NCI-H345 (cell line): ENCODE measurements at regions not wholly inside any gene's neighbourhood (a gene's known extent, or its start where the extent isn't known, plus 50 kb on each side); places are given as distances from the start of the nearest gene placed in this dataset.
"Not testable (repeated sequence)": the region's sequence is repeated elsewhere in the genome, so short reads cannot be mapped to it uniquely, and the experiment has no call there.

ENCODE experiments used
- DNase-seq: peaks from one replicate; lab custom pipeline; 2025; lab: John Stamatoyannopoulos, UW

DNA sequence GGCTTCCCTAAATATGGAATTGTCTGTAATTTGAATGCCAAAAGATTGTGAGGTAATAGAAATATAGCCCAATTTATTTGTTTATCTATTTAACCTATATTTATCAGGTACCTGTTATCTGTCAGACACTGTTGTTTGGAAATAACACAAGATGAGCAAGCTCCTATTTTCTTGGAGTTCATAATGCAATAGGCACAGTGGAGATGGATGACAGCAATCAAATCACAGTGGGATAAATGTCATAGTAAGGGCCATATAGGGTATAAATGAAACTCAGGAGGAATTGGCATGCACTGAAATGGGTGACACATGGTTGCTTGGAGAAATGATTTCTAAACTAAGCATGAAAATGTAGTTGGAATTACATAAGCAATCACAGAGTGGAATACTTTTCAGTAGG is 761.8 kb upstream of the MBL2 start:
- no peak for DNase-seq

DNA sequence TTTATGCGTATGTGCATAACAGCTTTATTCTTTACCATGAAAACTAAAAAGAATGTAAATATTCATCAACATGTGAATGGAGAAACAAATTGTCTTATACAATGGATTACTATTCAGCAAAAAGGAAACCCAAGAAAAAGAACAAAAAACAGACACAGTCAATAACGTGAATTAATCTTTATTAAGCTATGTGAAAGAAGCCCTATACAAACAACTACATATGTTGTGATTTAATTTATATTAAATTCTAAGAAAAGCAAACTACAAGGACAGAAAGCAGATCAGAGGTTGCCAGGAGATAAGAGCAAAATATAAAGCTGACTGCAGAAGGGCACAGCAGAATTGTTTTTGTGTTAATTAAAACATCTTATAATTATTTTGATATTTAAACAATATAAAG is 756.4 kb upstream of the MBL2 start:
- no peak for DNase-seq

DNA sequence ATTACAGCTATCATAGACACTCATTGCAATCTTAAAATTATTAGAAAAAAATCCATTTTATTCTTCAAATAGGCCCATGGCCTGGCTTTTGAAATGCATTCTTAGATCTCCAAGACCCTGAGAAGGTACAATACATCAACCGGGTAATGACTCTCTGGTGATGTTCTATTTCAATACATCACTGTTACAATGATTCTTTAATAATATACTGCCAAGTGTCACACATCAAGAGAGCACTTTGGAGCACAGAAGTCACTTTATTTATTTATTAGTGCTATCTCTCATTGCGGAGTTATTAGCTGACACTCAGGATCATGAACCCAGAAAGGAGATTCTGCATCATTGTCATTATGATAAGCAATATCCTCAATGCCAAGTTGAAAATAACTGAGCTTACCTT is 748.5 kb upstream of the MBL2 start:
- DNase-seq, result no peak

DNA sequence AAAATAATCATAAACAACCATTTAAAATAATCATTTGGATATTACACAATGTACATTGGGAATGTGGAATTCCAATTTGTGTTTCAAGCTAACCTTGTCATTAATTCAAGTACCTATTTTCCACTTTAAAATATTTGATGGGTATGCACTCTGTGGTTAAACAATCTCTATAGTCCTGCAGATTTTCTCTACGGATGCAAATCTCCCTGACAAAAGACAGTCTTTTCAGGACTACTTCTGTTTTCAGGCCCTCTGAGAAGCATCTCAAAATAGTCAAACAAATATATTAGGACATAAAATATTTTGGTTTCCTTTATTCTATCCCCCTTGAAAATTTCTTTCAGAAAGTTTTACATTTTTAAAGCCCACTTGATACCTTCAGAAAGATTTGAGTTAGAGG is 735.6 kb upstream of the MBL2 start:
- no peak for DNase-seq

DNA sequence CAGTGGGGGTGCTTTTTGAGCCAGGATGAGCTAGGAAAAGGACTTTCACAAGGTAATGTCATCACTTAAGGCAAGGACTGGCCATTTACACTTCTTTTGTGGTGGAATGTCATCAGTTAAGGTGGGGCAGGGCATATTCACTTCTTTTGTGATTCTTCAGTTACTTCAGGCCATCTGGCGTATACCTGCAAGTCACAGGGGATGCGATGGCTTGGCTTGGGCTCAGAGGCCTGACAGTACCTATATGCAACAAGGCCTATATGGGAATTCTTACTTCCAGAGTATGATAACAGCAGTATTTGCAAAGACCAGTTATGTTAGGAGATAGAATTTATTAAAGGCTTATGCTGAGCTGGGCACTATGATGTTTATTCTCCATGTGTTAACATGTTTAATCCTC is 731.9 kb upstream of the MBL2 start:
- DNase-seq, result not testable (repeated sequence)

DNA sequence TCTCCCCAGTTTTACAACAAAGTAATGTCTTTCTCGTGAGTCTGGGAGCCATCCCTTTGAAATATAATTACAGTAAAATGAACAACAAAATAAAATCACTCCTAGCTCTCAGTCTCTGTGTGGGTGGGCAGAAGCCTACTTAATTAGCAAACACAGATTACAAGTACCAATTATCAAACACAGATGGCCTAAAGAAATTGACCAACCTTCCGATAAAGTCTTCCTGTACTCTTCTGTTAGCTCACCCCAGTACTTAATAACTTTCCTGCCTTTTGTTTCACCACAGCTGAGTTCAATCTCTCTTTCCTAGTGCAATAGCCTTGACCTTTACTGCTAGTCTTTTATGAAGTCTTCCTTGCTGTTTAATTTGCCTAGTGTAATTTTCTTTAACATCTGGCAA is 719.2 kb upstream of the MBL2 start:
- DNase-seq, result no peak

DNA sequence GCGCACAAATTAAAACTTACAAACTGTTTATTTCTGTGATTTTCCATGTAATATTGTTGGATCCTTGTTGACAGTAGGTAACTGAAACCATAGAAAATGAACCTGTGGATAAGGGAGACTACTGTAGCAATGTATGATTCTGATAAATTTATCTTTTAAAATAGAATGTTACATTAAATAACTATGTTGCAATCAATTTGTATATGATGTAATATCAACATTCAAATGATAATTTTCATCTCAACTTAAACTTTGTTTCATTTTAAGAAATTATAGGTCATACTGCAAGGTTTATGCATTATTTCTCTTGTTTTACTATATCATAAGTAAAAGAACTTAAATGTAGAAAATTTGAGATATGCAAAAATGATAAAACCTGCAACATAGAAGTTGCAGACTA is 718.0 kb upstream of the MBL2 start:
- no peak for DNase-seq

DNA sequence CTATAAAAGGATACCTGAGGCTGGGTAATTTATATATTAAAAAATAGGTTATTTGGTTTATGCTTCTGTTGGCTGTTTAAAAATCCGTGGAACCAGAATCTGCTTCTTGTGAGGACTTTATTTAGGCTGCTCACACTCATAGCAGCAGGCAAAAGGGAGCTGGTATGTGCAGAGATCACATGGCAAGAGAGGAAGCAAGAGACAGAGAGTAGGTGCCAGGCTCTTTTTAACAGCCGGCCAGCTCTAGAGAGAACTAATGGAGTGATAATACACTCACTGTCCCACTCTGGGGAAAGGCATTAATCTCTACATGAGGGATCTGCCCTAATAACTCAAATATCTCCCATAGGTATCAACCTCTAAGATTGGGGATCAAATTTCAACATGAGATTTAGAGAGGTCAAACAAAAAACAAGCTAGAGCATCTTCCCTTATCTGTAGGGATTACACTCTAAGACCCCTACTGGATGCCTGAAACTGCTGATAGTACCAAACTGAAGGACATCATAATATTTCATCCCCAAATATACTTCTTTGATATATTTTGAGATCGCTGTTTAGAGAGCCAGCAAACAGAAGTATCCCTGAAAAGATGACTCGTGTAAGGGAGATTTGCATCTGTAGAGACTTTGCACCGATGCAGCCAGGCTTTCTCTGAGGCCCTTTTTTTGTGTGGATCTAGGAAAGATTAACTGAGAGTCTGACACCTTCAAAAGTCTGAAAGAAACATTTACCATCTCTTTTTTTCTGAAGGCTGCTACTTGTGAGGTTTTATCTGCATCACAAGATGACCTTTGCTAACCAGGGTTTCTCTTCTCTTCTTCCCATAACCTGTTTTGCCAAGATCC is 717.0 kb upstream of the MBL2 start:
- no peak for DNase-seq

DNA sequence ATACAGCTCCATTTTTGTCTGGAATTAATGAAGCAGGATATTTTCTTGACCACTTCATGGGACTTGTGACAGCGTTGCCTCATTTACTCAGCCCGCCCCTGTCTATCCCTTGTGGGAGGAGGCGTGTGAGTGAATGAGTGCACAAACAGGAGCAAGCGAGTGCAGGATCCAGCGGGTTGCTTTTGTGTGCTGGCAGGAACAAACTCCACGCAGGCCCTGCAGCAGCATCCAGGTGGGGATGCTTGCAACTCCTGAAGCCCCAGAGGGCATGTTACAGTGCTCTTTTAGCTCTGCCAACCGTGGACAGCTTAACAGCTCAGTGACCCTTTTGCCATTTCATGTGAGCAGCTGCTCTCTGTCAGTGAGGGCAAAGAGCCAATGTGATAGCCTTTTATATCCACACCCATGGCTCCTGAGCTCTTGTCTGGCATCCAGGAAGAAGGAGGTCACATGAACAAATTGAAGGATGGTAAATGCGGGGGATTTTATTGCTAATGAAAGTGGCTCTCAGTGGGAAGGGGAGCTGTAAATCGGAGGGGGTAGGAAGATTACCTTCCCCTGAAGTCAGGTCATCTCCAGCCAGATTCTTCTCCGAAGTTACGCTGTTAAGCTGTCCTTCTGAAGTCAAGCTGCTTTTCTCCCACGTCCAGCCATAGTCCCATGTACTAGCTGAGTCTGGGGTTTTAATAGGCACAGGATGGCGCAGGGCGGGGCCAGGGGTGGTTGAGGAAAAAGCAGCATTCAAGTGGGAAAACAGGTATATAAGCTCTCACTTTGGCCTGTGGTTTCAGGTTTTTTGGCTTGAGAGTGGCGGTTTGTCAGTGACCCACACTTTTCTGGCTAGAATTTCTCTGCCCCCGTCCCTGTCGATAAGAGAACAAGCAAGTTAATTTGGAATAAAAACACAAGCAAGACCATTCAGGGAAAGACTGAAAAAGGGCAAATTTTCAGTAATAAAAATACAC is 714.7 kb upstream of the MBL2 start:
- no peak for DNase-seq

DNA sequence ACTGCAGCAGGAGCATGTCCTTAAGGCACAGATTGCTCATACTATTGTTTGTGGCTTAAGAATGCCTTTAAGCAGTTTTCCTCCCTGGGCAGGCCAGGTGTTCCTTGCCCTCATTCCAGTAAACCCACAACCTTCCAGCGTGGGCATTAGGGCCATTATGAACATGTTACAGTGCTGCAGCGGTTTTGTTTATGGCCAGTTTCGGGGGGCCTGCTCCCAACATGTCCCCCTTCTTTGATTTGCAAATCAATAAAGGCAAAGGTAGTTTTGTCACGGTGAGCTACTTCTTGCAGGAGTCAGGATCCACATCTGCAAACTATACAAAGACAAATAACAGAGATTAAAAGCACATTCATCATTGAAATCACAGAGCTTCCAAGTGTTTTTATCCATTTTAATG is 712.8 kb upstream of the MBL2 start:
- DNase-seq, result not testable (repeated sequence)

DNA sequence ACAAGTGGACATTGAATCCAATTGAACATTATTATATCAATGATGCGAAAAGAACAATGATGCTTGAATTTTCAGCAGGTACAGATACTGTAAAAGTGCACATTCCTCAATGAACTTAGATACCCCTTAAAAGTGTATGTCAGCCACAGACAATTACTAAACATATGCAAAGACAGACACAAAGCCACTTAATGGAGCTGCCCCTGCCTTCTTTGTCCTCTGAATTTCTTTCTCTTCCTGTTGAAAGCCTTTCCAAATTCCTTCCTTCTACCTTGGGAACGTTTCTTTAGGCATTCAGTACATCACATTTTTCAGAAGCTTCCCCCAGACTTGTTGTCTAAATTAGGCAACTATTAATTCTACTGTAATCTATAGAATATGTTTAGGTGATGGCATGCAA is 706.8 kb upstream of the MBL2 start:
- no peak for DNase-seq

DNA sequence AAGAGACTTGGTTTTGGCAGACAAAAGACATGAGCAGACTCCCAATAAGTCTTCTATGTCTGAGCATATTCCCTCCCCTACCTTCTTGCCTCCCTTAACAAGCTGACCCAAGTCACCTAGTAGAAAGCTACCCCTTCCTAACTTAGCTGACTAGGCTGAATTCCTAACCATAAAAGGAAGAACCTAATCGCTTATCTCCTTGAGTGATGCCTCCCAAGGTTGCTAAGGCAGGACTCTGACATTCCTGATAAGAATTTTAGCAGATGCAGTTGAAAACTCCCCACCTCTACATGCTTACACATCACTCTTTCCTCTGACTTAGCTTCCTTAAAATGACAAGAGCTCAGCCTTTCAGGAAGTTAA is 704.7 kb upstream of the MBL2 start:
- no peak for DNase-seq

DNA sequence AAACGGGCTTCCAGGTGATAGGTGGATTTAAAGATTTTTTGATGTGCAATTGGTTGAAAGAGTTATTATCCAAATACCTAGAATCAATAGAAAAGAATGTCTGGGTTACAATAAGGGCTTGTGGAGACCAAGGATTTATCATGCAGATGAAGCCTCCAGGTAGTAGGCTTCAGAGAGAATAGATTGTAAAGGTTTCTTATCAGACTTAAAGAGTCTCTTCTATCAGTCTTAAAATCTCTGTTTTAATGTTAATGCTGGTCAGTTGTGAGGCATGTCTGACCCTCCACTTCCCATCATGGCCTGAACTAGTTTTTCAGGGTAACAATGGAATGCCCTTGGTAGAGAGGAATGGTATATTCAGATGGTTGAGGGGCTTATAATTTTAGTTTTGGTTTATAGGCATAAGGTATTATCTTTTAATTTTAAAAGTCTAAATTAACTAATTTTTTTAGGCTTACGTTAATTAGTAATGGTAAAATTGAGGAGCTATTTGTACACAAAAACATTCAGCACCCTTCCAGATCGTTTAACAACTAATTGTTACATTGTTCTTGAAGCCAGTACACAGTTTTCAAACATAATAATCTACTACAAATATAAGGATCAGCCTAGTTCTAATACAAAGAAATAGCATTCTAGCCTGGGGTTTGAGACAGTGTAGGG is 704.2 kb upstream of the MBL2 start:
- DNase-seq, result no peak

DNA sequence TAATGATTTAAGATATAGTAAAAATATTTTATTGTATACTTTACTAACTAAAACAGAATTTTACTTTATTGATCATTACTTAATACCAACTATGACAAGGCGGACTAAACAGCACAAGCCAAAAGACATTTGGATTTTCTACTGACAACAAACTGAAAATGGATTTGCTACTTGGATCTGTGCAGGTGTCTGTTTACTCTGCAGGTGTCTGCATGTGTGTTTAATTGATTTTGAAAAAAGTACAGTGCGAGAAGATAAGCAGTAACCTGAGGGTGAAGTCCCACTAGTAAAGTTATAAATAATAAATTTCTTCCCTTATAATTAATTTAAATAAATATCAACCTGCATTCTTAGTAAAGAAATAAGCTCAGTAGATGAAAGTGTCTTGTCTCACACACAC is 696.8 kb upstream of the MBL2 start:
- peak; percentile 4 for DNase-seq

DNA sequence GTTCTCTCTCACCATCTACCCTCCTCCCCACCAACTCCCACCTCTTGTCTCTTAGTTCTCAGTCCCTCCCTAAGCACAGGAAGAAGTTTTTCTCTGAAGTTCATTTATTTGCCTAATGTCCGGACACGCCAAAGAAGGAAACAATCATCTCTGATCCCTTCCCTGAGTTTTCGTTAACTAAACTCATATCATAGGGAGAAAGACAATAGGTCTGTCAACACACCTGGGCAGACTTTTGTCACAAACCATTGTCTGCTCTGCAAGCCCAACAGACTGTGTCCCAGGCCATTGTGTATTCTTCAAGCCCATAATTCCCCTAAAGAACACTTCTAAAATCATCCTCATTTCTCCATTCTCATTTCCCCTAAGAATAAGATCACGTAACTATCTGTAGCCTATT is 691.0 kb upstream of the MBL2 start:
- peak; percentile 45 for DNase-seq

DNA sequence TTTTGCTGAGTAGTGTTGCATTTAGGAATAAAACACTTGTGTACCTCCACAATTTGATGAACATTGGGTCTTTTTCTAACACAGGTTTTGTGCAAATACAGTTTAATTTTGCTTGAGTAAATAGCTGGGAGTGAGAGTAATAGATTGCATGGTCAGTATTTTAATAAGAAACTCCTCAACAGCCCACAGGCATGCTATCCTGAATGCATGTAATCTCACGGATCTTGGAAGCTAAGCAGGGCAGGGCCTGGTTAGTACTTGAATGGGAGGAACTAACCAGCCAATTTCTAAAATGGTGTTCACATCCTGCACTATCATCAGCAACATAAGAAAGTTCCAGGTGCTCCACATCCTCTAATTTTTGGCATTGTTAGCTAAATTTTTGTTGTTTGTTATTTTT is 685.4 kb upstream of the MBL2 start:
- no peak for DNase-seq

DNA sequence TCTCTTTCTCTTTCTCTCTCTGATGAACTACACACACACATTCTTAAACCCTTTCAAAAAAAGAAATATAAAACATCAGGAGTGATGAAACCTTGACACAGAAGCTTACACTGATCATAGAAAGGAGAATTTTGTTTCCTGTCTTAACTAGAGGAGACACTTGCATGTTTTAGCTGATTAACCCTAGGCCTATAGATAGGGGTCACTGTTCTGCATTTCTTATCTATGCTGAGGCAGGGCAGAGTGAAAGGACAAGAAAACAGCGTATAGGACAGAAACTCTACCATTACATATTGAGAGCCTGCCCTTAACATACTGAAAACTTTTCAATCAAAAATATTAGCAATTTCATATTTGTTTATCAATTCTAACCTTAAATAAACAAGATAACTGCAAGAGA is 680.6 kb upstream of the MBL2 start:
- no peak for DNase-seq

DNA sequence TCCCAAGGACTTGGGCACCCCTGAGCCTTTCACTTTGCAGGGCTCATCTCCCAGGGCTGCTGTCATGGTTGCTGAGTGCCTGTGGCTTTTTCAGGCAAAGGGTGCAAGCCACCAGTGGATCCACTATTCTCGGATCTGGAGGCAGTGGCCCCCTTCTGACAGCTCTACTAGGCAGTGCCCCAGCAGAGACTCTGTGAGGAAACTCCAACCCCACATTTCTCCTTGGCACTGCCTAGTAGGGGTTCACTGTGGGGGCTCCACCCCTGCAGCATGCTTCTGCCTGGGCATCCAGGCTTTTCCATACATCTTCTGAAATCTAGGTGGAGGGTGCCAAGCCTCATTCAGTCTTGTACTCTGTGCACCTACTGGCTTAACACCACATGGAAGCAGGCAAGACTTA is 675.0 kb upstream of the MBL2 start:
- no peak for DNase-seq

DNA sequence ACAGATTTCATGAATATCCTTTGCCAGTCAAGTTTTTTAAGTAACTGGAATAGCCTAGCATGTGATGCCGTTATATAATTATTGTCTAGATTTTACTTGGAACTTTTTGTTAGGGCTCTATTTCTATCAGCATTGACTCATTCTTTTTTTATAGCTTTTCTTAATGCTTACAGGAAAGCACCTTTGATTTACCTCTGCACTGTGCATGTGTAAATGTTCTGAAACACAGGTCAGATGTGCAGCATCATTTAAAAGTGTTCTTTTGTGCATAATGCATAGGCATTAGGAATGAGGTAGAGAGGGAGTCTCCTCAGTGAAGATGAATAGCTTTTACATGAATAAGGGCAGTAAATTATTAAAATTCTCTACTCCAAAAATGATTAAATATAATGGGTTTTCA is 669.3 kb upstream of the MBL2 start:
- no peak for DNase-seq

DNA sequence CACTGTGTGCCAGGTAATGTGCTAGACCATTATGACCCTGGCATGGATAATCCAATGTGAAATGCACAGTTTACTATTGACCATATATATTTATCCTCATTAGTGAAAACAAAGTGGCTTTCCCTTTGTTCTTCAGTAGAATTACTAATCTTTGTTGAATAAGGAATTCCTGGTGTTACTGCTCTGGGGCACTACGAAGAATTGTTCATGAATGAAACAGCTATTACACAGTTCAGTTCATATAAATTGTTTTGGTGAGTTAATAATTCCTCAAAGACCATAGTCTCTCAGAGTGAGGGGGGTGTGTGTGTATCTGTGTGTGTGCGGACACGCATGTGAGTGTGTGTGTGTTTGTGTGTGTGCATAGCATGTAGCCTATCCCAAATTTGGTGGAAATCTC is 668.0 kb upstream of the MBL2 start:
- DNase-seq, result no peak

DNA sequence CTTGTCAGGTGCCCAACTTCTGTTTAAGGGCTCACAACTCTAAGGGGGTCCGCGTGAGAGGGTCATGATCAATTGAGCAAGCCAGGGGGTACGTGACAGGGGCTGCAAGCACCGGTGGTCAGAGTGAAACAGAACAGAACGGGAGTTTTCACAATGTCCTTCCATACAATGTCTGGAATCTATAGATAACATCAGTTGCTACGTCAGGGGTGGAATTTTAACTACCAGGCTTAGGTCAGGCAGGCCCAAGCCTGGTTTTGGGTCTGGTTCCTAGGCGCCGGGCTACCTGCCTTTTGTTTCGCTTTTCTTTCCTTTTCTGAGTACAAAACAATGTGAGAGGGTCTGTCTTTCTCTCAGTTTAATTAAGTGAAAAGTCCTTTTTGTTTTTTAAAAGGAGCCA is 666.5 kb upstream of the MBL2 start:
- DNase-seq, result not testable (repeated sequence)

DNA sequence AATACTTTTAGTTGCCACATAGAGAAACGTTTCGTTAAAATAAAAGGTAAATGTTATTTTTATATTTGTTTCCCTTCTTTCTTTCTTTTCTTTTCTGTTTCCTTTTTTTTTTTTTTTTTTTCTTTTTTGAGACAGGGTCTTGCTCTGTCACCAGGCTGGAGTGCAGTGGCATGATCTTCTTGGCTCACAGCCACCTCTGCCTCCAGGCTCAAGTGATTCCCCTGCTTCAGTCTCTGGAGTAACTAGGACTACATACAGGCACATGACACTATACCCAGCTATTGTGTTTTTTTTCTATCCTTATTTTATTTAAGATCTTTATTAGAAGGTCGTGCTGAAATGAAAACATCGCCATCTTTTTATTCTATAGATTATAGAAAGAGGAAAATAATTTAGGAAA is 661.8 kb upstream of the MBL2 start:
- no peak for DNase-seq

DNA sequence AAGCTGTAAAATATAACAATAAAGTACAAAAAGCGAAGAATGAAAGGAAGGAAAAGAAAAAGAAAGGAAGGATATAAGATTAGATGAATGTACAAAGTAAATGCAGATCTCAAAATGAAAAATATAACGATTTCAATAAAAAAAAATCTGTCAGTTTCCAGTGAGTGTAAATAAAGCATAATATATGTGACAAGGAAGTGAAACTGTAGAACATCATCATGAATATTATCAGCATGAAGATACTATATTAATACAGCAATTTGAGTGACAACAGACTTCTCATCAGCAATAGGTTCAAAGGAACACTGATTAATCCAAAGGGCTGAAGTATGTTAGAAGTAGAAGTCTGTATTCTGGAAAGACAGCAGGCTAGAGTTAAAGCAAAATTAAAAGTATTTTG is 659.5 kb upstream of the MBL2 start:
- no peak for DNase-seq
